ENCODE measurements at regions not wholly inside any gene's neighbourhood (a gene's known extent, or its start where the extent isn't known, plus 50 kb on each side); places are given as distances from the start of the nearest gene placed in this dataset.
"Not testable (repeated sequence)": the region's sequence is repeated elsewhere in the genome, so short reads cannot be mapped to it uniquely, and the experiment has no call there.

DNA sequence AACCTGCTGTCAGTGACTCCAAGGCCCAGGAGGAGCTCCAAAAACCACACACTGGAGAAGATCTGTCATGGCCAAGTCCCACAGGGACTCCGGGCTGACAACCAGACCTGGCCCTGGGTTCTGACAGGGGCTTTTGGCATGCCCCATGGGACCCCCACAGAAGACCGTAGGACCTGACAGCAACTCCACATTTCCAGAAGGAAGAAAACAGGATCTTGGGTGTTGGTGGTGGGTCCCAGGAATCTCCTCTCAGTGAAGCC, 275.9 kb upstream of the HS6ST1 start:
- H3K27ac Mint-ChIP-seq: no peak overlapping the region
- intact Hi-C loops (cut with micrococcal nuclease): no loop called here
- H3K27me3 Mint-ChIP-seq (ENCODE audit: low read depth): no peaks in the 10 kb centered on the region
- no peaks in the 10 kb centered on the region for H3K36me3 Mint-ChIP-seq (ENCODE audit: low read depth)
- H3K9me3 Mint-ChIP-seq: no peaks in the 10 kb centered on the region
- CTCF ChIA-PET: no interaction called here
- no peak for DNase-seq
- H3K4me1 Mint-ChIP-seq (ENCODE audit: low read depth): no peaks in the 10 kb centered on the region
- no peak overlapping the region for H3K4me3 Mint-ChIP-seq

DNA sequence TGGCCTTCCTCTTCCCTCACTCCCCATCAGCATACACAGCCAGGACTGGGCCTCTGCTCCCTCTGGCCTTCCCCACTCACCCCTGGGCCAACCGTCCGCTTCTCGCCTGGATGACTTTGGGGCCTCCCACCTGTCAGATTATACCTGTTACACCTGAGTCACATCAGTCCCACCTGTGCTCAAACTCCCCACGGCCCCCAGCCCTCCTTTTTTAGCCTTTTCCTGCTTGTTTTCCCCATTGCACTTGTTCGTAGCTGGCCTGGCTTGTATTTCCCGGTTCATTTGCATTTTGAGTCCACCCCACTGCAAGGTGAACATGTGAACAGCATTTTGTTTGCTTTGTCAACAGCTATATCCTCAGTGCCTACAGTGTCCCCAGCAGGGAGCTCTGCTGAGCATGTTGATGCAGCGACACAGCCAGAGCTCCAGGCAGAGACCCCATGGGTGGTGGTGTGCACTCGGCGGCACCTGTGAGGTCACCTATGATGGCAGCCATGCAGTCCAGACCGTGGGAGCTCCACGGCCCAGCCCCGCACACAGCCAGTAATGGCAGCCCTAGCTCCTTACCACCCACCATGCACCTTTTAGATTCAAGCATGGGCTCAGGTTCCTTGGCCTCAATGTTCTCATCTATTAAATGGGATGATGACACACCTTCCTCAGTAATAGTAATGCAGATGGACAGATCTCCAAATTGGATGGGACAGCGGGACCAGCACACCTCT, 276.4 kb upstream of the HS6ST1 start:
- CTCF ChIA-PET: no interaction called here
- H3K4me3 Mint-ChIP-seq: no peak overlapping the region
- H3K36me3 Mint-ChIP-seq (ENCODE audit: low read depth): no peaks in the 10 kb centered on the region
- no peak for DNase-seq
- no peak overlapping the region for H3K27ac Mint-ChIP-seq
- no peaks in the 10 kb centered on the region for H3K9me3 Mint-ChIP-seq
- H3K4me1 Mint-ChIP-seq (ENCODE audit: low read depth): no peaks in the 10 kb centered on the region
- no peaks in the 10 kb centered on the region for H3K27me3 Mint-ChIP-seq (ENCODE audit: low read depth)
- intact Hi-C loops (cut with micrococcal nuclease): no loop called here

DNA sequence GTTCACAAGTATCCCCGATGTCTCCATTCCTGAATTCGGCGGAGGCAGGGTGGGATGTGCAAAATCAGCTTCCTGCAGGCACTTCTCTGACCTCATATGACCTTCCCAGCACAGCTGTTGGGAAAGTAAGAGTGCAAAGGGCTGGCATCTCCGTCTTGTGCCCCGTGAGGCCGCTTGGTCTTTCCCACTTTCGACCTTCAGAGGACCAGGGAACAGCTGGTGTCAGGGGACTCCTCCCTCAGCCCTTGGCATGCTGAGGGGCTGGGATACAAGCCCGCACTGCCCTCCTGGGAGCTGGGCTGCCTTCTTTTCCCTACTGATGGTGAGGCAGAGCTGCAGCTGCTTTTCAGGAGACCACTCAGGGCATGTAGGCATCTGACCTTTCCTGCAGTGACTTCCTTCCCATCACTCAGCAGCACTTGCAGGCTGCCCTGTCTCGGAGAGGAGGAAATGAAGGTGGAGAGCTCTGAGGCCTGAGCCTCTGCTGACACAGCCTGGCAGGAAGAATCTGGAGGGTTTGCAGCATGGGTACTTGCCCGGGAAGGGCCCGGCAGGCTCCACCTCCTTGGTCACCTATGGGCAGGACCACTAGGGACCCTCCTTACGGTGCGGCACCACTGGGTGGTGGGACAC, 277.2 kb upstream of the HS6ST1 start:
- intact Hi-C loops (cut with micrococcal nuclease): no loop called here
- Mint-ChIP-seq H3K27me3 (ENCODE audit: low read depth) (no peaks in the 10 kb centered on the region), H3K4me1 (ENCODE audit: low read depth) (no peaks in the 10 kb centered on the region), H3K27ac (no peak overlapping the region), H3K4me3 (no peak overlapping the region), H3K9me3 (no peaks in the 10 kb centered on the region), H3K36me3 (ENCODE audit: low read depth) (no peaks in the 10 kb centered on the region)
- CTCF ChIA-PET: no interaction called here
- no peak for DNase-seq

DNA sequence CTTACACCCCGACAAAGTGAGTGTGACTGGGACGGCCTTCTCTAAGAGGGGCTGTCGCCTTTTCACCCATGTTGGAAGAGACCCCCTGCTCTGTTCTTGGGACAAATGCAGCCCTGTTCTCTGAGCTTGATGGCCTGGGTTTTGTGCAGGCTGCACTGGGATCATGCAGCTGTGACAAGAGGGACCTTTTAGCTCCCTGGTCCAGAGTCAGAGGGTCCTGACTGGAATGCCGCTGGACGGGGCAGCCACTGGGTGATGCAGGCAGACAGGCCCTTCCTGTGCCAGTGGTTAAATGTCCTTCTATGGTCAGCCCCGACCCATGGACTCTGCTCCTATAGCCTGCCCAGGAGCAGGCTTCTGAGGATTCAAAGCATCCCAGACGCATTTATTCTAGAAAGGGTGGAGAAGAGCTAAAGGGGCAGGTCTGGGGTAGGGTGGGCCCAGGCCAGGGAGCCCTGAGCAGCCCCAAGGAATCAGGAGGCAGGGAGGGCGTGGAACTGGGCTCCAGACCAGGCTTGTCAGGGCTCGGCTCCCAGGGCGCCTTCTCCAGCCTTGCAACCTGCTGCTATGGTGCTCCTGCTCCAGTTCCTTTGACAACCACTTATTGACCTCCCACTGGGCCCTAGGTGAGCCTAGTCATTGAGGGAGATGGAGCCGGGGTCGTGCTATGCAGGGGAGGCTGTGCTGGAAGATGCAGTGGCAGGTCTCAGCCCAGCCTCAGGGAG, 277.9 kb upstream of the HS6ST1 start:
- no peak for DNase-seq
- Mint-ChIP-seq H3K9me3 (no peaks in the 10 kb centered on the region), H3K27ac (no peak overlapping the region), H3K36me3 (ENCODE audit: low read depth) (no peaks in the 10 kb centered on the region), H3K4me1 (ENCODE audit: low read depth) (no peaks in the 10 kb centered on the region), H3K27me3 (ENCODE audit: low read depth) (no peaks in the 10 kb centered on the region), H3K4me3 (no peak overlapping the region)
- CTCF ChIA-PET: no interaction called here
- intact Hi-C loops (cut with micrococcal nuclease): no loop called here

DNA sequence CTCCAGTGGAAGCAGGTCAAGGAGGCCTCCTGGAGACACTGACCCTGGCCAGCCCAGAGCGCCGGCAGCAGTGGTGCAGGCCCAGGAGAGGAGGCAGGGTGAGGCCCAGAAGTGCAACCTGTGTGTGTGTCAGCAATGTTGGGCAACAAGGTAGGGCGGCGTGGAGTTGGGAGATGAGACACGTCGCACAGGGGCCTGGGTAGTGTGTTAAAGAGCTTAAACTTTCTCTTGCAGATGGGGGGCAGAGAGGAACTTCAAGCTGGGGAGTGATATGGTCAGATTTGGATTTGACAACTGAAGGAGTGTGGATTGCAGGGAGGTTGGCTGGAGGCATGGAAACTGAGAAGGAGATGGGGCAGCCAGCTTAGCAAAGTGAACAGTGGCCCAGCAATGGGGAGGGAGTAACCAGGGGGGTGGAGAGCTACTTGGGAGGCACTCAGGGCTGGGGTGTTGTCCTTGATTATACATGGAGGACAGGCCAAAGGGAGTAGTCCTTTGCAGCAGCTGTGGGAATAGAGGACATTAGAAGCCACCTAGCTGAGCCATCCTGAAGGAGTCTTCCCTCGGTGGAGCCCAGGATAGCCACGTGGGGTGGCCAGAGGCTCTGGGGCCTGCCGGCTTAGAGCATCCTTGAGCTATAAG, 278.6 kb upstream of the HS6ST1 start:
- CTCF ChIA-PET: interaction anchor here (0.5 kb wide), 1 partner anchor 60 kb away, joined by 3 read pairs; no protein-coding TSS in a partner anchor
- DNase-seq: no peak
- Mint-ChIP-seq H3K36me3 (ENCODE audit: low read depth) (no peaks in the 10 kb centered on the region), H3K27ac (no peak overlapping the region), H3K9me3 (no peaks in the 10 kb centered on the region), H3K4me1 (ENCODE audit: low read depth) (no peaks in the 10 kb centered on the region), H3K27me3 (ENCODE audit: low read depth) (no peaks in the 10 kb centered on the region), H3K4me3 (no peak overlapping the region)
- intact Hi-C loops (cut with micrococcal nuclease): no loop called here

DNA sequence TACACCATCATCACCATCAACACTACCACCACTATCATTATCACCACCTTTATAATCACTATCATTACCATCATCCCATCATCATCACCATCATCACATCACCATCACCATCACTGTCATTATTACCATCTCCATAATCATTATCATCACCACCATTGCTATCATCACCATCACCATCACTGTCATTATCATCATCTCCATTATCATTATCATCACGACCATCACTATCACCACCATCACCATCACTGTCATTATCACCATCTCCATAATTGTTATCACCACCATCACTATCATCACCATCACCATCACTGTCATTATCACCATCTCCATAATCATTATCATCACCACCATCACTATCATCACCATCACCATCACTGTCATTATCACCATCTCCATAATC, 279.6 kb upstream of the HS6ST1 start:
- H3K9me3 Mint-ChIP-seq; H3K36me3 Mint-ChIP-seq (ENCODE audit: low read depth); H3K27ac Mint-ChIP-seq; H3K4me1 Mint-ChIP-seq (ENCODE audit: low read depth); DNase-seq; H3K27me3 Mint-ChIP-seq (ENCODE audit: low read depth); H3K4me3 Mint-ChIP-seq; intact Hi-C loops (cut with micrococcal nuclease); CTCF ChIA-PET: not testable (repeated sequence)

DNA sequence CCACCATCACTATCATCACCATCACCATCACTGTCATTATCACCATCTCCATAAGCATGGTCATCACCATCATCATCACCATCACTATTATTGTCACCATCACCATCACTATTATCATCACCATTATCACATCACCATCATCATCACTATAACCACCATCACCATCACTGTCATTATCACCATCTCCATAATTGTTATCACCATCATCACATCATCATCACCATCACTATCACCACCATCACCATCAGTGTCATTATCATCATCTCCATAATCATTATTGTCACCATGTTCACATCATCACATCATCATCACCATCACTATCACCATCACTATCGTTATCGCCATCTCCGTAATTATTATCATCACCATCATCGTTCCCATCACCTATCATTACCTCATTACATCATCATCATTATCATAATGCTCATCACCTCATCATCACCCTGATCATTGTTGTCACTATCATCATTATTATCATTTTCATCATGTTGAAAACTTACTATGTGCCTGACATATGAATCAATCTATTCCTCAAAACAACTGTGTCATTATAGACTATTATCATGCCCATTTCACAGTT, 280.3 kb upstream of the HS6ST1 start:
- H3K27ac Mint-ChIP-seq: no peak overlapping the region
- no peaks in the 10 kb centered on the region for H3K27me3 Mint-ChIP-seq (ENCODE audit: low read depth)
- DNase-seq: no peak
- CTCF ChIA-PET: no interaction called here
- H3K4me3 Mint-ChIP-seq: no peak overlapping the region
- intact Hi-C loops (cut with micrococcal nuclease): no loop called here
- H3K4me1 Mint-ChIP-seq (ENCODE audit: low read depth): no peaks in the 10 kb centered on the region
- no peaks in the 10 kb centered on the region for H3K36me3 Mint-ChIP-seq (ENCODE audit: low read depth)
- H3K9me3 Mint-ChIP-seq: no peaks in the 10 kb centered on the region

GRCh38 chr2:128599700-128600099, 281.0 kb upstream of the HS6ST1 start:
- Mint-ChIP-seq H3K4me1 (ENCODE audit: low read depth) (no peaks in the 10 kb centered on the region), H3K4me3 (no peak overlapping the region), H3K27me3 (ENCODE audit: low read depth) (no peaks in the 10 kb centered on the region), H3K36me3 (ENCODE audit: low read depth) (no peaks in the 10 kb centered on the region), H3K27ac (no peak overlapping the region), H3K9me3 (no peaks in the 10 kb centered on the region)
- intact Hi-C loops (cut with micrococcal nuclease): no loop called here
- DNase-seq: no peak
- CTCF ChIA-PET: no interaction called here

- H3K36me3 Mint-ChIP-seq (ENCODE audit: low read depth): no peaks in the 10 kb centered on the region
- H3K9me3 Mint-ChIP-seq: no peaks in the 10 kb centered on the region
- H3K4me3 Mint-ChIP-seq: no peak overlapping the region
- no peak overlapping the region for H3K27ac Mint-ChIP-seq
- H3K27me3 Mint-ChIP-seq (ENCODE audit: low read depth): no peaks in the 10 kb centered on the region
- no peaks in the 10 kb centered on the region for H3K4me1 Mint-ChIP-seq (ENCODE audit: low read depth)
- no peak for DNase-seq
- intact Hi-C loops (cut with micrococcal nuclease): no loop called here
- CTCF ChIA-PET: no interaction called here
Measured at GRCh38 chr2:128600581-128601297, 282.1 kb upstream of the HS6ST1 start.

DNA sequence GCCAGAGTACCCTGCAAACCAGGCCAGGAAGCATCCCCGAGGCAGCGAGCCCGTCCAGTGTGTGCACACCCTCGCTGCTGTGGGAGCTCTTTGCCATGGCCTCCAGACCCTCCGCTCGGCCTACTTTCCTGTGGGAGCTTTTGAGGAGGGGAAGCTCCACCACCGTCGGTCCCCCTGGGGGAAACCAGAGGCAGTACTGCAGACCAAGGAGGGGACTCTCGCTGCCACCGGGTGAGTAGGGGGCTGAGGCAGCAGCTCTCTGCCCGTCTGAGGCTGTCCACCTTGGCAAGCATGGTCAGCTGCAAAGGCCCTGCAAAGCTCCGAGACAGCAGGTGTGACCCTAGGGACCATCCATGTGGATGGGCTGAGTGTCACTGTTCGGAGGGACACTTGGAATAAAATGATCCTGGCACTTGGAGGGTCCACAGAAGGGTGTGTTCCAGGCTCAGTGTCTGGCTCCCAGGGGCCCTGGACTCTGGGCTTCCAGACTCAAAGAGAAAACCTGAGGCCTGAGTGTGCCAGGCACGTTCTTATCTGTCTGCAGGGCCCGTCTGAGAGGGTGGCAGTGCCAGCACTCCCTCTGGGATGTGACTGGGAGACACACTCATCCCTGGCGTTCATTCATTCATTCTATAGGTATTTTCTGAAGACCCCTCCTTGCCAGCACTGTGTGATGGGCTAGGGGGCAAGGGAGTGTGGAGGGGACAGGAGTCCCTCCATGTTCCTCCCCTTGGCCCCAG, 282.8 kb upstream of the HS6ST1 start:
- H3K27me3 Mint-ChIP-seq (ENCODE audit: low read depth): no peaks in the 10 kb centered on the region
- H3K4me3 Mint-ChIP-seq: no peak overlapping the region
- CTCF ChIA-PET: no interaction called here
- no peaks in the 10 kb centered on the region for H3K9me3 Mint-ChIP-seq
- no peak for DNase-seq
- H3K36me3 Mint-ChIP-seq (ENCODE audit: low read depth): no peaks in the 10 kb centered on the region
- no peaks in the 10 kb centered on the region for H3K4me1 Mint-ChIP-seq (ENCODE audit: low read depth)
- intact Hi-C loops (cut with micrococcal nuclease): no loop called here
- no peak overlapping the region for H3K27ac Mint-ChIP-seq

DNA sequence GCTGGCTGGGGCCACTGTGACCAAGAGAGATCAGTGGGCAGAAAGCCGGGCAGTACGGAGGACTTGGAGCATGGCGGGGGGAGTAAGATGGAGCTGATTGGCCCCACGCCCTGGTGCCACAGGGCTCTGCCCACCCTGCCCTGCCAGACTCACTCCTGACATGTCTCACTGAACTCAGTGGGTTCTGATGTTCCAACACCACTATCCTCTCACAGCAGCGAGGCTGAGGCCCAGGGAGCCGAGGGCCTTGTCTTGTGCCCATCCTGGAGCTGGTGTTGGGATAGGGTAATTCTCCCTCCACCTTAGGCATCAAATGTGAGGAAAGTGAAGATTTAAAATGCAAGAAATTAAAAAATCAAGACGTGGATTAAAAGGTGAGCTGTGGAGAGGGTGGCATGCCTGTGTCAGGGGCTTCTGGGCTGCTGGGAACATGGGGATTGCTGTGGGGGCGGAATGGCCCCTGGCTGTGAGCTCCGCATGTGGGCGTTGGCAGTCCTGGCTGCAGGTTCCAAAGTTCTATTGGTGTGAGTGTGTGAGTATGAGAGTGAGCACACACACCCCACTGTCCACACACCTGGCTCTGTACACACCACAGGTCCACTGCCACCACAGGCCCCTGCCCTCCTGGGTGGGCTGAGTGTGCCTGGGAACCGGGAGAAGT, 283.5 kb upstream of the HS6ST1 start:
- Mint-ChIP-seq H3K27ac (no peak overlapping the region), H3K36me3 (ENCODE audit: low read depth) (no peaks in the 10 kb centered on the region), H3K9me3 (no peaks in the 10 kb centered on the region), H3K4me1 (ENCODE audit: low read depth) (no peaks in the 10 kb centered on the region), H3K27me3 (ENCODE audit: low read depth) (no peaks in the 10 kb centered on the region), H3K4me3 (no peak overlapping the region)
- CTCF ChIA-PET: no interaction called here
- intact Hi-C loops (cut with micrococcal nuclease): no loop called here
- no peak for DNase-seq

Measured in activated naive CD4-positive, alpha-beta T cell treated with anti-CD3 and anti-CD28 coated beads for 36 hours (primary cell).